SU-DHL-6 (cell line): ENCODE measurements at regions not wholly inside any gene's neighbourhood (a gene's known extent, or its start where the extent isn't known, plus 50 kb on each side); places are given as distances from the start of the nearest gene placed in this dataset.

Source experiments
- H2AFZ ChIP-seq: fragments of 200-600 bp; sonication (generic); 2 replicates; pipeline ENCODE4 v1.6.1; 2014; ENCODE audit warnings: low read depth, mild to moderate bottlenecking, moderate library complexity, mixed read lengths, antibody characterized with exemption, low read length; ENCODE audit not compliant: severe bottlenecking
- H3F3A ChIP-seq: fragments of 200-600 bp; shearing (Covaris generic); 2 replicates; pipeline ENCODE4 v1.6.0; 2016; ENCODE audit warnings: antibody characterized with exemption, mild to moderate bottlenecking; ENCODE audit not compliant: insufficient read depth
- H3K27ac ChIP-seq: fragments of 200-600 bp; sonication (generic); 2 replicates; pipeline ENCODE4 v1.5.1; 2016; ENCODE audit warnings: low read depth, mild to moderate bottlenecking, low read length, moderate library complexity, mixed read lengths
- H3K27me3 ChIP-seq: fragments of 200-600 bp; sonication (generic), shearing (Covaris generic); 2 replicates; pipeline ENCODE4 v1.6.0; 2014; ENCODE audit warnings: mild to moderate bottlenecking, low read length
- H3K36me3 ChIP-seq: fragments of 200-600 bp; sonication (generic); 2 replicates; pipeline ENCODE4 v1.6.1; 2014; ENCODE audit warnings: mild to moderate bottlenecking, low read length, mixed read lengths
- H3K4me2 ChIP-seq: fragments of 300-600, 200-600 bp; shearing (Covaris generic), sonication (generic); 2 replicates; pipeline ENCODE4 v1.6.0; 2014; ENCODE audit warnings: low read length, low read depth, mild to moderate bottlenecking; ENCODE audit not compliant: poor library complexity, severe bottlenecking
- H3K4me3 ChIP-seq: fragments of 200-600 bp; sonication (generic); 2 replicates; pipeline ENCODE4 v1.5.1; 2014; ENCODE audit warnings: antibody characterized with exemption, low read length, mild to moderate bottlenecking, mixed read lengths; ENCODE audit not compliant: insufficient read depth, poor library complexity, severe bottlenecking
- H3K79me2 ChIP-seq: fragments of 200-600 bp; sonication (generic); 2 replicates; pipeline ENCODE4 v1.6.1; 2014; ENCODE audit warnings: mild to moderate bottlenecking, low read length, moderate library complexity; ENCODE audit not compliant: insufficient read depth
- H3K9ac ChIP-seq: fragments of 200-600 bp; sonication (generic); 2 replicates; pipeline ENCODE4 v1.7.0; 2014; ENCODE audit warnings: mild to moderate bottlenecking, low read length
- H3K9me2 ChIP-seq: fragments of 200-600 bp; sonication (generic); replicated peaks from 2 replicates; pipeline ENCODE4 v1.6.1; 2014; ENCODE audit warnings: low read length; ENCODE audit not compliant: insufficient read depth
- H3K9me3 ChIP-seq: fragments of 200-600 bp; sonication (generic); 2 replicates; pipeline ENCODE4 v1.6.1; 2014; ENCODE audit warnings: low read length, mixed read lengths; ENCODE audit not compliant: insufficient read depth
- H4K20me1 ChIP-seq: fragments of 200-600 bp; sonication (generic); 2 replicates; pipeline ENCODE4 v1.6.1; 2014; ENCODE audit warnings: low read depth, mild to moderate bottlenecking, antibody characterized with exemption, low read length, moderate library complexity, mixed read lengths
- EZH2phosphoT487 ChIP-seq: fragments of 200-600 bp; sonication (generic), shearing (Covaris generic); conservative IDR thresholded peaks from 2 replicates; pipeline ENCODE4 v1.6.1; 2018; ENCODE audit warnings: mild to moderate bottlenecking, antibody characterized with exemption, low read length, moderate library complexity, mixed read lengths
- TF ChIP-seq, protein P1 (sequence below): fragments of 200-600 bp; sonication (generic); IDR thresholded peaks from one replicate; pipeline ENCODE4 v1.5.1; 2017; ENCODE audit warnings: antibody characterized with exemption, mild to moderate bottlenecking, low read length, moderate library complexity; ENCODE audit not compliant: insufficient read depth, poor library complexity, severe bottlenecking

DNA sequence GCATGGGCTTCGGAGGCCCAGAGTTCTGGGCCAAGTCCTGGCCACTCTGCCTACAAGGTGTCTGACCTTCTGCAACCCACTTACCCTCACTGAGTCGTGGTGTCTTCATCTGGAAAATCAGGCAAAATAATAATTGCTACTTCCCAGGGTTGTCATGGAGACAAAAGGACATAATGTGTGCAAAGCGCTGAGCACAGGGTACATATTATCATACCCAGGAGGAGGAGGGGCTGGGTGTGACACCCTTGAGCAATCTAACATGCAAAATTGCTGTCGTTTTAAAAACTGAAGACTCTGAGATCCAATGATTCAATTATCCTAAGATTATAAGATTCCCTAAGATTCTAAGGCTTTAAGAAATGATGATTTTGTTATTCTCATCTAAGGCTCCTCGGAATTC is 459.5 kb downstream of the PTPRU start:
- Histone ChIP-seq H3K27me3 (no peaks in the 10 kb centered on the region), H3K36me3 (no peaks in the 10 kb centered on the region), H3K9me2 (no peaks in the 10 kb centered on the region), H3K9ac (no peak overlapping the region), H3K79me2 (no peaks in the 10 kb centered on the region), H3K4me3 (no peak overlapping the region), H3K9me3 (no peaks in the 10 kb centered on the region), H3F3A (no peaks in the 10 kb centered on the region), H2AFZ (no peak overlapping the region), H4K20me1 (no peaks in the 10 kb centered on the region), H3K4me2 (no peak overlapping the region), H3K27ac (no peak overlapping the region)
- TF ChIP-seq, protein P1, sequence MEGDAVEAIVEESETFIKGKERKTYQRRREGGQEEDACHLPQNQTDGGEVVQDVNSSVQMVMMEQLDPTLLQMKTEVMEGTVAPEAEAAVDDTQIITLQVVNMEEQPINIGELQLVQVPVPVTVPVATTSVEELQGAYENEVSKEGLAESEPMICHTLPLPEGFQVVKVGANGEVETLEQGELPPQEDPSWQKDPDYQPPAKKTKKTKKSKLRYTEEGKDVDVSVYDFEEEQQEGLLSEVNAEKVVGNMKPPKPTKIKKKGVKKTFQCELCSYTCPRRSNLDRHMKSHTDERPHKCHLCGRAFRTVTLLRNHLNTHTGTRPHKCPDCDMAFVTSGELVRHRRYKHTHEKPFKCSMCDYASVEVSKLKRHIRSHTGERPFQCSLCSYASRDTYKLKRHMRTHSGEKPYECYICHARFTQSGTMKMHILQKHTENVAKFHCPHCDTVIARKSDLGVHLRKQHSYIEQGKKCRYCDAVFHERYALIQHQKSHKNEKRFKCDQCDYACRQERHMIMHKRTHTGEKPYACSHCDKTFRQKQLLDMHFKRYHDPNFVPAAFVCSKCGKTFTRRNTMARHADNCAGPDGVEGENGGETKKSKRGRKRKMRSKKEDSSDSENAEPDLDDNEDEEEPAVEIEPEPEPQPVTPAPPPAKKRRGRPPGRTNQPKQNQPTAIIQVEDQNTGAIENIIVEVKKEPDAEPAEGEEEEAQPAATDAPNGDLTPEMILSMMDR, result no peak
- TF ChIP-seq EZH2phosphoT487, result no peak

DNA sequence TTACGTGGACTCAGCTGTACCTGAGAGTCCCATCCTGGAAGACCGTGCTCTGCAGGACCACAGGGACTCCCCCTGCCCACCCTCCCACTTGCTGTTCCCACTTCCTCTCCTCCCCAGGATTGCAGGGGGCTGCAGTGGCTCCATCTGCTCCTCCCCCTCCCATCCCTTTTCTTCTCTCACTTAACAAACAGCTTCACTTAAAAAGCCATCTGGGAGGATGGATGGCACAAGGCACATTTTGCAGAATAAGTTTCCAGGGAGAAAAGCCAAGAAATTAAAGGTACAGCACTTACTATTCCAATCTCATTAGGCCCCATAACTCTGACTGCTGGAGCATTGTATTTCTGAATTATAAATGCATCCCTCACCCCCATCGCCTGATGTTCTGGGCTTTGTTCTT is 458.7 kb downstream of the PTPRU start:
- H3F3A ChIP-seq, result no peaks in the 10 kb centered on the region
- no peak overlapping the region for H2AFZ ChIP-seq
- no peak overlapping the region for H3K4me3 ChIP-seq
- H4K20me1 ChIP-seq, result no peaks in the 10 kb centered on the region
- no peaks in the 10 kb centered on the region for H3K27me3 ChIP-seq
- no peak overlapping the region for H3K27ac ChIP-seq
- H3K4me2 ChIP-seq, result no peak overlapping the region
- no peaks in the 10 kb centered on the region for H3K9me3 ChIP-seq
- no peaks in the 10 kb centered on the region for H3K9me2 ChIP-seq
- no peak overlapping the region for H3K9ac ChIP-seq
- H3K79me2 ChIP-seq, result no peaks in the 10 kb centered on the region
- no peaks in the 10 kb centered on the region for H3K36me3 ChIP-seq
- no peak for TF ChIP-seq EZH2phosphoT487
- TF ChIP-seq, protein P1, result no peak

DNA sequence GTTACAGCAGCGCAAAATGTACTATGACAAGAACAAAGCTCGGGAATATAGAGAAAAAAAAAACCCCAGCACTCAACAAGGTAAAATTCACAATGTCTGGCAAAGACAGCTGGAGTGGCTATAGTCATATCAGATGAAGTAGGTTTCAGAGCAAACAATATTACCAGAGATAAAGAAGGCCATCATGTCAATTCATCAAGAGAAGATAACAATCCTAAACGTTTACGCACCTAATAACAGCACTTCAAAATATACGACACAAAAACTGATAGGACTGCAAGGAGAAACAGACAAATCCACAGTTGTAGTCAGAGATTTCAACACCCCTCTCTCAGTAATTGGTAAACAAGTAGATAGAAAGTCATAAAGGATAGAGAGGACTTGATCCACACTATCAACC is 455.2 kb downstream of the PTPRU start:
- Histone ChIP-seq H3K4me3 (no peak overlapping the region), H4K20me1 (no peaks in the 10 kb centered on the region), H3K4me2 (no peak overlapping the region), H3K9me2 (no peaks in the 10 kb centered on the region), H3K36me3 (no peaks in the 10 kb centered on the region), H3K27me3 (no peaks in the 10 kb centered on the region), H3K9me3 (no peaks in the 10 kb centered on the region), H3K27ac (no peak overlapping the region), H3K9ac (no peak overlapping the region), H2AFZ (no peak overlapping the region), H3K79me2 (no peaks in the 10 kb centered on the region), H3F3A (no peaks in the 10 kb centered on the region)
- TF ChIP-seq, protein P1, result no peak
- no peak for TF ChIP-seq EZH2phosphoT487

DNA sequence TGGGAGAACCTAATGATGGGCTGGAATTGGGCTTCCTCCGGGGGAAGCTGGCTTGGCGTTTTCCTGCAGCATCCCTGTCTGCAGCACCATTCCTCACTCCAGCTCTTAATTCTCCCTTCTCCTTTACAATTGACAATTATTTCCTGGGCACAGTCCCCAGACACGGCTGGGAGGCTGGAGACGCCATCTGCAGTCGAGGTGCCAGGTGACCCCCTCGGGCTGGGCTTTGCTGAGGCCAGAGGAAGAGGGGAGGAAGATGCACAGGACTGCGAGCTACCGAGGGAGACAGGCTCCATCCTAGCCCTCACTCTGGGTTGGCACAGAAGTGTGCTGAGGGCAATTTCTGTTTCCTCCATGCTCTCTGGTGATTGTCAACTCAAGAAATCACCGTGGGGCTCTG is 453.8 kb downstream of the PTPRU start:
- no peaks in the 10 kb centered on the region for H3K9me2 ChIP-seq
- no peaks in the 10 kb centered on the region for H3K36me3 ChIP-seq
- no peak overlapping the region for H2AFZ ChIP-seq
- H3F3A ChIP-seq, result no peaks in the 10 kb centered on the region
- H3K9ac ChIP-seq, result no peak overlapping the region
- no peak overlapping the region for H3K4me3 ChIP-seq
- H3K9me3 ChIP-seq, result no peaks in the 10 kb centered on the region
- H3K4me2 ChIP-seq, result no peak overlapping the region
- no peaks in the 10 kb centered on the region for H3K79me2 ChIP-seq
- H3K27me3 ChIP-seq, result no peaks in the 10 kb centered on the region
- no peaks in the 10 kb centered on the region for H4K20me1 ChIP-seq
- H3K27ac ChIP-seq, result no peak overlapping the region
- TF ChIP-seq, protein P1, result no peak
- no peak for TF ChIP-seq EZH2phosphoT487
